ENCODE measurements at regions not wholly inside any gene's neighbourhood (a gene's known extent, or its start where the extent isn't known, plus 50 kb on each side); places are given as distances from the start of the nearest gene placed in this dataset.
"Not testable (repeated sequence)": the region's sequence is repeated elsewhere in the genome, so short reads cannot be mapped to it uniquely, and the experiment has no call there.

- Histone ChIP-seq H3K4ac (ENCODE audit: low read depth in 1 of 2, low read length in 2 of 2) (no peak overlapping the region), H2BK12ac (ENCODE audit: low read length in 2 of 2) (peak overlapping the region in 1 of 2 experiments; percentile 51), H2AK5ac (ENCODE audit: low read length, severe bottlenecking) (no peak overlapping the region), H3K9ac (ENCODE audit: low read length) (no peak overlapping the region), H3K9me3 (ENCODE audit: control insufficient read depth, low read length) (no peaks in the 10 kb centered on the region), H3K4me2 (ENCODE audit: low read length, poor library complexity, severe bottlenecking) (no peak overlapping the region), H3K4me1 (ENCODE audit: control insufficient read depth, insufficient read depth, low read depth, low read length) (no peaks in the 10 kb centered on the region), H2BK5ac (ENCODE audit: low read depth, low read length, poor library complexity, severe bottlenecking) (no peak overlapping the region), H2BK15ac (ENCODE audit: low read depth, poor library complexity, severe bottlenecking) (no peak overlapping the region), H4K8ac (ENCODE audit: low read length) (no peak overlapping the region), H3K18ac (ENCODE audit: low read depth in 1 of 2, low read length in 2 of 2) (no peak overlapping the region), H3K27me3 (ENCODE audit: control insufficient read depth in 1 of 2, insufficient read depth in 1 of 2, low read length in 2 of 2) (peaks cover 0 to 3% of the 10 kb centered on the region in 2 experiments), H3K36me3 (ENCODE audit: control insufficient read depth in 1 of 2, insufficient read depth in 2 of 2, low read depth in 1 of 2, low read length in 2 of 2) (no peaks in the 10 kb centered on the region), H2AFZ (ENCODE audit: low read depth, low read length) (no peak overlapping the region), H2BK120ac (ENCODE audit: low read depth, low read length) (no peak overlapping the region), H3K14ac (ENCODE audit: low read length in 2 of 2) (no peak overlapping the region), H4K91ac (ENCODE audit: low read length) (no peak overlapping the region), H3K4me3 (ENCODE audit: insufficient read depth in 1 of 2, low read depth in 1 of 2, low read length in 2 of 2) (no peak overlapping the region), H3K79me1 (replicated peaks; ENCODE audit: low read length, poor library complexity, severe bottlenecking) (no peaks in the 10 kb centered on the region), H3K27ac (ENCODE audit: low read length, poor library complexity, severe bottlenecking) (no peak overlapping the region), H3K23ac (ENCODE audit: low read length in 2 of 2) (no peak overlapping the region)
- 87% methylated on average over 4 of the region's 4 CpGs for WGBS
- no peak for DNase-seq
Measured at GRCh38 chr6:16933532-16933931, 168.3 kb upstream of the STMND1 start.

GRCh38 chr6:16932920-16933319 lies 168.9 kb upstream of the STMND1 start:
- H3K9me3 ChIP-seq (ENCODE audit: control insufficient read depth, low read length) = no peaks in the 10 kb centered on the region
- no peak overlapping the region for H3K23ac ChIP-seq (ENCODE audit: low read length in 2 of 2)
- H3K4me1 ChIP-seq (ENCODE audit: control insufficient read depth, insufficient read depth, low read depth, low read length) = no peaks in the 10 kb centered on the region
- H3K4ac ChIP-seq (ENCODE audit: low read depth in 1 of 2, low read length in 2 of 2) = no peak overlapping the region
- no peak overlapping the region for H2BK120ac ChIP-seq (ENCODE audit: low read depth, low read length)
- H2AFZ ChIP-seq (ENCODE audit: low read depth, low read length) = no peak overlapping the region
- H2BK5ac ChIP-seq (ENCODE audit: low read depth, low read length, poor library complexity, severe bottlenecking) = no peak overlapping the region
- H2BK15ac ChIP-seq (ENCODE audit: low read depth, poor library complexity, severe bottlenecking) = no peak overlapping the region
- no peaks in the 10 kb centered on the region for H3K36me3 ChIP-seq (ENCODE audit: control insufficient read depth in 1 of 2, insufficient read depth in 2 of 2, low read depth in 1 of 2, low read length in 2 of 2)
- peaks cover 0 to 3% of the 10 kb centered on the region in 2 experiments for H3K27me3 ChIP-seq (ENCODE audit: control insufficient read depth in 1 of 2, insufficient read depth in 1 of 2, low read length in 2 of 2)
- no peak overlapping the region for H3K14ac ChIP-seq (ENCODE audit: low read length in 2 of 2)
- no peak overlapping the region for H3K9ac ChIP-seq (ENCODE audit: low read length)
- no peaks in the 10 kb centered on the region for H3K79me1 ChIP-seq (replicated peaks; ENCODE audit: low read length, poor library complexity, severe bottlenecking)
- DNase-seq = no peak
- H2AK5ac ChIP-seq (ENCODE audit: low read length, severe bottlenecking) = no peak overlapping the region
- H4K91ac ChIP-seq (ENCODE audit: low read length) = no peak overlapping the region
- no peak overlapping the region for H3K27ac ChIP-seq (ENCODE audit: low read length, poor library complexity, severe bottlenecking)
- H3K18ac ChIP-seq (ENCODE audit: low read depth in 1 of 2, low read length in 2 of 2) = no peak overlapping the region
- H3K4me3 ChIP-seq (ENCODE audit: insufficient read depth in 1 of 2, low read depth in 1 of 2, low read length in 2 of 2) = no peak overlapping the region
- 90% methylated on average over 3 of the region's 4 CpGs for WGBS
- H4K8ac ChIP-seq (ENCODE audit: low read length) = no peak overlapping the region
- H3K4me2 ChIP-seq (ENCODE audit: low read length, poor library complexity, severe bottlenecking) = no peak overlapping the region
- H2BK12ac ChIP-seq (ENCODE audit: low read length in 2 of 2) = no peak overlapping the region

GRCh38 chr6:16931079-16931478 lies 169.8 kb upstream of the ATXN1 start:
- not testable (repeated sequence) for H3K14ac ChIP-seq (ENCODE audit: low read length in 2 of 2); H3K4me1 ChIP-seq (ENCODE audit: control insufficient read depth, insufficient read depth, low read depth, low read length); H4K91ac ChIP-seq (ENCODE audit: low read length); H2BK12ac ChIP-seq (ENCODE audit: low read length in 2 of 2); H2BK120ac ChIP-seq (ENCODE audit: low read depth, low read length); H3K4ac ChIP-seq (ENCODE audit: low read depth in 1 of 2, low read length in 2 of 2); H3K36me3 ChIP-seq (ENCODE audit: control insufficient read depth in 1 of 2, insufficient read depth in 2 of 2, low read depth in 1 of 2, low read length in 2 of 2); H3K27ac ChIP-seq (ENCODE audit: low read length, poor library complexity, severe bottlenecking); DNase-seq; H2AK5ac ChIP-seq (ENCODE audit: low read length, severe bottlenecking); H2AFZ ChIP-seq (ENCODE audit: low read depth, low read length); H3K9me3 ChIP-seq (ENCODE audit: control insufficient read depth, low read length); H3K23ac ChIP-seq (ENCODE audit: low read length in 2 of 2); H3K79me1 ChIP-seq (replicated peaks; ENCODE audit: low read length, poor library complexity, severe bottlenecking); H3K4me3 ChIP-seq (ENCODE audit: insufficient read depth in 1 of 2, low read depth in 1 of 2, low read length in 2 of 2); H4K8ac ChIP-seq (ENCODE audit: low read length); H2BK15ac ChIP-seq (ENCODE audit: low read depth, poor library complexity, severe bottlenecking); H3K4me2 ChIP-seq (ENCODE audit: low read length, poor library complexity, severe bottlenecking); H3K18ac ChIP-seq (ENCODE audit: low read depth in 1 of 2, low read length in 2 of 2); H3K9ac ChIP-seq (ENCODE audit: low read length); H2BK5ac ChIP-seq (ENCODE audit: low read depth, low read length, poor library complexity, severe bottlenecking); H3K27me3 ChIP-seq (ENCODE audit: control insufficient read depth in 1 of 2, insufficient read depth in 1 of 2, low read length in 2 of 2)

GRCh38 chr6:16930432-16930831 lies 169.2 kb upstream of the ATXN1 start:
- H3K23ac ChIP-seq (ENCODE audit: low read length in 2 of 2) = no peak overlapping the region
- WGBS = no CpG with 5 or more reads among the region's 1 CpG

More at GRCh38 chr6:16930432-16930831, 169.2 kb upstream of the ATXN1 start:
- no peak for DNase-seq
- Histone ChIP-seq H2BK15ac (ENCODE audit: low read depth, poor library complexity, severe bottlenecking) (no peak overlapping the region), H2AK5ac (ENCODE audit: low read length, severe bottlenecking) (no peak overlapping the region), H3K4me1 (ENCODE audit: control insufficient read depth, insufficient read depth, low read depth, low read length) (no peaks in the 10 kb centered on the region), H4K91ac (ENCODE audit: low read length) (no peak overlapping the region), H3K9me3 (ENCODE audit: control insufficient read depth, low read length) (no peaks in the 10 kb centered on the region), H2BK12ac (ENCODE audit: low read length in 2 of 2) (no peak overlapping the region), H2AFZ (ENCODE audit: low read depth, low read length) (no peak overlapping the region), H4K8ac (ENCODE audit: low read length) (no peak overlapping the region), H3K14ac (ENCODE audit: low read length in 2 of 2) (no peak overlapping the region), H3K4ac (ENCODE audit: low read depth in 1 of 2, low read length in 2 of 2) (no peak overlapping the region), H3K27me3 (ENCODE audit: control insufficient read depth in 1 of 2, insufficient read depth in 1 of 2, low read length in 2 of 2) (peaks cover 0 to 3% of the 10 kb centered on the region in 2 experiments), H3K36me3 (ENCODE audit: control insufficient read depth in 1 of 2, insufficient read depth in 2 of 2, low read depth in 1 of 2, low read length in 2 of 2) (no peaks in the 10 kb centered on the region), H3K79me1 (replicated peaks; ENCODE audit: low read length, poor library complexity, severe bottlenecking) (no peaks in the 10 kb centered on the region), H3K9ac (ENCODE audit: low read length) (peak overlapping the region; percentile 67), H3K18ac (ENCODE audit: low read depth in 1 of 2, low read length in 2 of 2) (no peak overlapping the region), H3K4me2 (ENCODE audit: low read length, poor library complexity, severe bottlenecking) (no peak overlapping the region), H2BK120ac (ENCODE audit: low read depth, low read length) (no peak overlapping the region), H2BK5ac (ENCODE audit: low read depth, low read length, poor library complexity, severe bottlenecking) (no peak overlapping the region), H3K27ac (ENCODE audit: low read length, poor library complexity, severe bottlenecking) (no peak overlapping the region), H3K4me3 (ENCODE audit: insufficient read depth in 1 of 2, low read depth in 1 of 2, low read length in 2 of 2) (no peak overlapping the region)

Measured in mesenchymal stem cell (in vitro differentiated cells and primary cell).